HCT116 (cell line): ENCODE measurements at regions not wholly inside any gene's neighbourhood (a gene's known extent, or its start where the extent isn't known, plus 50 kb on each side); places are given as distances from the start of the nearest gene placed in this dataset.

Experiments used
- ATAC-seq: fragments of 200-7000 bp; cut with Tn5 transposase; 2 replicates; pipeline ENCODE4 v1.9.1; 2020; ENCODE audit warnings: mild to moderate bottlenecking, moderate library complexity
- BruUV-seq: library from RNA; stranded (reverse); fragments of 400-500 nt; replicated peaks from 2 replicates; lab custom pipeline; 2021; lab: Mats Ljungman, UMichigan
- CTCF ChIA-PET: fragments of 300-600 bp; sonication (Branson Sonifier 250); formaldehyde crosslinking; loops from one replicate; lab custom pipeline; 2021; ENCODE audit warnings: antibody characterized with exemption; lab: Charles Lee
- POLR2A ChIA-PET: fragments of 300-600, 350-600 bp; sonication (Branson Sonifier 250); formaldehyde crosslinking; loops from one replicate; lab custom pipeline; 2021; ENCODE audit warnings: antibody characterized with exemption; lab: Charles Lee
- RAD21 ChIA-PET, 2 experiments: fragments of 300-600 bp; sonication (Branson Sonifier 250); formaldehyde crosslinking; loops; one replicate each; lab custom pipeline; 2023; ENCODE audit warnings: low total read pairs in 2 of 2; ENCODE audit not compliant: uncharacterized antibody in 2 of 2, unreplicated experiment in 2 of 2, low non-redundant PET in 1 of 2; lab: Charles Lee
- DNase-seq: peaks from one replicate; pipeline ENCODE4 v3.0.0-alpha.2; 2010; ENCODE audit warnings: low read depth, low spot score
- H2AFZ ChIP-seq: fragments of 200-600 bp; shearing (Covaris generic), sonication (generic); 2 replicates; pipeline ENCODE4 v1.6.1; 2017; ENCODE audit warnings: low read depth, mixed run types, mixed read lengths, antibody characterized with exemption, low read length; ENCODE audit not compliant: poor library complexity, severe bottlenecking
- H3K27ac ChIP-seq: 2 replicates; pipeline ENCODE4 v1.5.1; 2012; ENCODE audit warnings: low read depth, low read length
- H3K27me3 ChIP-seq: fragments of 200-600 bp; sonication (generic); 2 replicates; pipeline ENCODE4 v1.6.1; 2016; ENCODE audit warnings: mixed run types, low read length, mixed read lengths; ENCODE audit not compliant: insufficient read depth
- H3K36me3 ChIP-seq, 2 experiments: fragments of 200-500 bp in 1 of 2; fragments of 200-600 bp in 1 of 2; sonication (Bioruptor generic) in 1 of 2; sonication (generic) in 1 of 2; 2 replicates each; pipeline versions ENCODE4 v1.5.1 to v1.6.1; 2014 to 2016; ENCODE audit warnings: low read length in 2 of 2, inconsistent platforms in 1 of 2, mixed read lengths in 1 of 2, mixed run types in 1 of 2; ENCODE audit not compliant: insufficient read depth in 2 of 2, control insufficient read depth in 1 of 2
- H3K4me1 ChIP-seq, 2 experiments: fragments of 200-600 bp in 1 of 2; sonication (generic) in 1 of 2; 2 replicates each; pipeline versions ENCODE4 v1.5.1 to v1.6.1; 2012 to 2017; ENCODE audit warnings: low read length in 2 of 2, inconsistent platforms in 1 of 2, mild to moderate bottlenecking in 1 of 2, mixed read lengths in 1 of 2, mixed run types in 1 of 2, moderate library complexity in 1 of 2; ENCODE audit not compliant: insufficient read depth in 2 of 2, control insufficient read depth in 1 of 2
- H3K4me2 ChIP-seq: fragments of 200-600 bp; sonication (generic); 2 replicates; pipeline ENCODE4 v1.6.1; 2017; ENCODE audit warnings: mixed run types, low read length, mixed read lengths
- H3K4me3 ChIP-seq, 2 experiments: fragments of 200-600 bp in 1 of 2; sonication (generic) in 1 of 2; replicated peaks in 1 of 2; 2 replicates each; pipeline ENCODE4 v1.5.1; 2011 to 2016; ENCODE audit warnings: low read length in 2 of 2, control low read depth in 1 of 2, low read depth in 1 of 2, mild to moderate bottlenecking in 1 of 2, mixed read lengths in 1 of 2, mixed run types in 1 of 2
- H3K79me2 ChIP-seq: fragments of 200-600 bp; sonication (generic); 2 replicates; pipeline ENCODE4 v1.6.1; 2017; ENCODE audit warnings: mild to moderate bottlenecking, mixed run types, low read length, moderate library complexity, mixed read lengths; ENCODE audit not compliant: insufficient read depth
- H3K9ac ChIP-seq: fragments of 200-600 bp; sonication (generic); 2 replicates; pipeline ENCODE4 v1.6.1; 2016; ENCODE audit warnings: low read length, mixed read lengths
- H3K9me2 ChIP-seq: fragments of 200-600 bp; sonication (generic), shearing (Covaris generic); 2 replicates; pipeline ENCODE4 v1.6.1; 2017; ENCODE audit warnings: mixed run types, mild to moderate bottlenecking, moderate library complexity; ENCODE audit not compliant: insufficient read depth
- H3K9me3 ChIP-seq, 2 experiments: fragments of 200-500 bp in 1 of 2; fragments of 200-600 bp in 1 of 2; sonication (Bioruptor generic) in 1 of 2; sonication (generic) in 1 of 2; 2 replicates each; pipeline ENCODE4 v1.6.1; 2014 to 2017; ENCODE audit warnings: low read length in 2 of 2, mixed read lengths in 2 of 2, inconsistent platforms in 1 of 2, low read depth in 1 of 2, mild to moderate bottlenecking in 1 of 2, mixed run types in 1 of 2, moderate library complexity in 1 of 2; ENCODE audit not compliant: control insufficient read depth in 1 of 2, insufficient read depth in 1 of 2
- H4K20me1 ChIP-seq: fragments of 200-600 bp; sonication (generic), shearing (Covaris generic); 2 replicates; pipeline ENCODE4 v1.6.1; 2017; ENCODE audit warnings: mixed run types, mild to moderate bottlenecking, moderate library complexity; ENCODE audit not compliant: insufficient read depth
- ATF3 ChIP-seq: IDR thresholded peaks from 2 replicates; pipeline ENCODE4 v1.6.1; 2012
- ELF1 ChIP-seq: IDR thresholded peaks from 2 replicates; pipeline ENCODE4 v1.6.1; 2012; ENCODE audit warnings: low read depth, borderline replicate concordance
- FOSL1 ChIP-seq: IDR thresholded peaks from 2 replicates; pipeline ENCODE4 v1.6.1; 2012; ENCODE audit warnings: low read depth
- REST ChIP-seq: IDR thresholded peaks from 2 replicates; pipeline ENCODE4 v1.6.1; 2012; ENCODE audit warnings: low read depth
- SRF ChIP-seq: IDR thresholded peaks from 2 replicates; pipeline ENCODE4 v1.6.1; 2012; ENCODE audit warnings: low read depth
- TCF7L2 ChIP-seq: IDR thresholded peaks from 2 replicates; pipeline ENCODE4 v1.7.0; 2011; ENCODE audit warnings: borderline replicate concordance, inconsistent platforms; ENCODE audit not compliant: insufficient read depth, insufficient read length; ENCODE audit errors: extremely low read depth
- ZBTB33 ChIP-seq: IDR thresholded peaks from 2 replicates; pipeline ENCODE4 v1.6.1; 2011; ENCODE audit warnings: mild to moderate bottlenecking, low read length, moderate library complexity; ENCODE audit not compliant: insufficient replicate concordance; ENCODE audit errors: extremely low read depth
- intact Hi-C: fragments of 100-400 bp; cut with micrococcal nuclease; formaldehyde crosslinking; loops from 2 replicates; pipeline ENCODE4 v1.10.0; 2022
- TF ChIP-seq, protein P1 (sequence below): IDR thresholded peaks from 2 replicates; pipeline ENCODE4 v1.6.1; 2012

DNA sequence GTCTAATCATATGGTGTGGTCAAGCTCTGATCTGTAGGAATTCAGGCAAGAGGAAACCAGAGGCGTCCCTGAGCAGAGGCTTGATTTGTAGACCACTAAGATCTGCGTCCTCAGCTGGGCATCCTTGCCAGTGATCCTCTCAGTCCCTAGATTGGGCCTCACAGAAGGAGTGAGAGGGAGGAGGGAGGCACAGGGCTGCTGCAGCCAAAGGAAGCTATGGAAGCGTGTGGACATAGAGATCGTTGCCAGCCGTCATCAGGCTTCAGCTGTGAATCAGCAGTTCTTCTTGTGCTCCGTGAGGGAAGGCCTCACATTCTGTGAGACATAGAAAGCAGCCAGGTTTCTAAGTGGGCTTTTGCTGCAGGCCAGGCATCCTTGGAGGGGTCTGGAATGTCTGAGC, 254.6 kb upstream of the KIRREL3 start:
- H3K4me3 ChIP-seq = no peak overlapping the region
- no TSS peak for BruUV-seq
- no peak for ATAC-seq
- no peaks in the 10 kb centered on the region for H4K20me1 ChIP-seq
- CTCF ChIA-PET = no interaction called here
- TF ChIP-seq TCF7L2 (no peak), SRF (no peak), ZBTB33 (no peak), ATF3 (no peak), ELF1 (no peak), REST (no peak), FOSL1 (no peak)
- TF ChIP-seq, protein P1, sequence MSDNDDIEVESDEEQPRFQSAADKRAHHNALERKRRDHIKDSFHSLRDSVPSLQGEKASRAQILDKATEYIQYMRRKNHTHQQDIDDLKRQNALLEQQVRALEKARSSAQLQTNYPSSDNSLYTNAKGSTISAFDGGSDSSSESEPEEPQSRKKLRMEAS = no peak
- TF ChIP-seq, all 23 proteins: peak for 0
- H3K9me2 ChIP-seq = no peaks in the 10 kb centered on the region
- DNase-seq = no peak
- ChIA-PET RAD21 (no interaction called here), POLR2A (no interaction called here)
- peaks cover 5 to 14% of the 10 kb centered on the region in 2 experiments; a peak in 2 of 4 replicates for H3K9me3 ChIP-seq
- H3K36me3 ChIP-seq = no peaks in the 10 kb centered on the region
- no peaks in the 10 kb centered on the region for H3K79me2 ChIP-seq
- intact Hi-C loops = no loop called here
- H3K27ac ChIP-seq = no peak overlapping the region
- no peak overlapping the region for H2AFZ ChIP-seq
- no peaks in the 10 kb centered on the region for H3K4me1 ChIP-seq
- no peaks in the 10 kb centered on the region for H3K27me3 ChIP-seq
- no peak overlapping the region for H3K4me2 ChIP-seq
- no peak overlapping the region for H3K9ac ChIP-seq
